Coronary artery (tissue), 2 donors: ENCODE measurements at regions not wholly inside any gene's neighbourhood (a gene's known extent, or its start where the extent isn't known, plus 50 kb on each side); places are given as distances from the start of the nearest gene placed in this dataset.

ENCODE experiments used
- DNase-seq: peaks from one replicate; pipeline ENCODE4 v3.0.0-alpha.2; 2017; ENCODE audit warnings: low spot score
- H3K27ac ChIP-seq, 2 donors: fragments of 200-600 bp; sonication (generic); one replicate each; pipeline ENCODE4 v1.5.1; 2016 to 2019
- H3K4me3 ChIP-seq: fragments of 200-600 bp; sonication (generic); 2 replicates; pipeline ENCODE4 v1.5.1; 2016; ENCODE audit warnings: mild to moderate bottlenecking, moderate library complexity
- CTCF ChIP-seq: fragments of 200-600 bp; sonication (generic); IDR thresholded peaks from one replicate; pipeline ENCODE4 v1.5.1; 2019; ENCODE audit warnings: antibody characterized with exemption

- no peak for TF ChIP-seq CTCF
- H3K27ac ChIP-seq = no peak overlapping the region
- DNase-seq = no peak
- H3K4me3 ChIP-seq = no peak overlapping the region
These were observed 218.1 kb upstream of the PLET1 start for GRCh38 chr11:112478806-112479205.

GRCh38 chr11:112481431-112481830 is 220.8 kb upstream of the PLET1 start:
- no peak for TF ChIP-seq CTCF
- DNase-seq = no peak

DNA sequence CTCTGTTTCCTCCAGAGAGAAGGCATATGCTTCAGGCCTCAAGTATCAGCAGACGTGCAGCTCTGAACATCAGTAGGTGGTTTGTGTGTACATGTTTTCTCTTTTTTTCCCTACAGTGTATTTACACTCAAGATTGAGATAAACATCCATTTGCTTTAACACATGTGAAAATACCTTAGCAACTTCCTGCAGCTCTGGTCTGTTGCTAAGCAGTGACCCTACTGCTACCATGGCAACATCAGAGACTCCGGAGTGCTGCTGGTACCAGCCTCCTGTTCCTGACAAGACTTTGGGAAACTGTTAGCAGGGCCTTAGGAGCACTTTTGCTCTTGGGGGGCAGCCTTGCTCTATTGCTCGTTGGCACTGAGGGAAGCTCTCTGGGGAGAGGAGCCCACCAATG is 221.2 kb upstream of the PLET1 start:
- TF ChIP-seq CTCF = no peak
- Histone ChIP-seq H3K27ac (no peak overlapping the region), H3K4me3 (no peak overlapping the region)
- DNase-seq = no peak

More at GRCh38 chr11:112481431-112481830, 220.8 kb upstream of the PLET1 start:
- Histone ChIP-seq H3K27ac (no peak overlapping the region), H3K4me3 (no peak overlapping the region)

GRCh38 chr11:112485280-112485679 is 224.6 kb upstream of the PLET1 start:
- TF ChIP-seq CTCF = no peak
- no peak overlapping the region for H3K27ac ChIP-seq
- no peak overlapping the region for H3K4me3 ChIP-seq
- no peak for DNase-seq

- no peak overlapping the region for H3K27ac ChIP-seq
- DNase-seq = no peak
- no peak overlapping the region for H3K4me3 ChIP-seq
- no peak for TF ChIP-seq CTCF
These were observed 237.2 kb upstream of the PLET1 start for GRCh38 chr11:112497826-112498225.

GRCh38 chr11:112498701-112499100 is 238.0 kb upstream of the PLET1 start:
- H3K27ac ChIP-seq = no peak overlapping the region
- DNase-seq = no peak
- H3K4me3 ChIP-seq = no peak overlapping the region
- no peak for TF ChIP-seq CTCF

DNA sequence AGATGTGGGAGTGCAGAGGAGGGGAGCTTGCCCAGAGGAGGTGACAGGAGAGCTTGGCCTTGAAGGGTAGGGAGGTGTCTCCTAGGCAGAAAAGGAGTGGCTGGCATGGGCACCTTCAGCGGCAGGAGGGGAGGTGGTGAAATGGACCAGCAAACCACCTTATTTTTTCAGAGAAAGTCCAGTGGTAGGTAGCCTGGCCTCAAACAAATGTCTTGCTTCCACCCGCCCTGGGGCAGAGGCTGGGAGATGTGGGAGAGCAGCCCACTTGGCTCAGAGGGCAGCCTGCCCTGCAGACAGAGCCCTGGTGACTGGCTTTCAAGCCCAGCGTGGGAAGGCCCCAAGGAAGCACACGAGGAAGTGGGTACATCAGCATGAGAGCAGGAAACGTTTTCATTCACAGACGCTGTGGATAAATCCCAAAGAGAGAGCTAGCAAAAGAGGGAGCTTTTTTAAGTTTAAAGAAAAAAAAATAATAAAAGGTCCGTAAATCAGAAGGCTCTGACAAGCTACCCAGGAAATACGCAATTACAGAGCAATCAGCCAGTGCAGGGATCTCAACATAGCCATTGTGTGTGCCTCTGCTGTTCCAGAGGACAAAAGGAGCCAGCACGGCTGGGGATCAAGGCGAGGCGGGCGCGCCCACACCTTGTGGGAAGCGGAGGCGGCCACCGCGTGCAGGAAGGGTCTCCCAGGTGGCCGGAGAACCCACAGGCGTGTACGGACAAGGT is 238.7 kb upstream of the PLET1 start:
- no peak for DNase-seq
- H3K4me3 ChIP-seq = no peak overlapping the region

More for the DNA sequence above, 238.7 kb upstream of the PLET1 start:
- TF ChIP-seq CTCF = no peak
- H3K27ac ChIP-seq = no peak overlapping the region
